Tongue (tissue), 1 donor: ENCODE measurements at regions not wholly inside any gene's neighbourhood (a gene's known extent, or its start where the extent isn't known, plus 50 kb on each side); places are given as distances from the start of the nearest gene placed in this dataset.
A peak's percentile ranks its signal among the peaks of the same experiment; 100 is the strongest.

ENCODE experiments used
- DNase-seq: peaks from one replicate; pipeline ENCODE4 v3.0.0-alpha.2; 2015

DNA sequence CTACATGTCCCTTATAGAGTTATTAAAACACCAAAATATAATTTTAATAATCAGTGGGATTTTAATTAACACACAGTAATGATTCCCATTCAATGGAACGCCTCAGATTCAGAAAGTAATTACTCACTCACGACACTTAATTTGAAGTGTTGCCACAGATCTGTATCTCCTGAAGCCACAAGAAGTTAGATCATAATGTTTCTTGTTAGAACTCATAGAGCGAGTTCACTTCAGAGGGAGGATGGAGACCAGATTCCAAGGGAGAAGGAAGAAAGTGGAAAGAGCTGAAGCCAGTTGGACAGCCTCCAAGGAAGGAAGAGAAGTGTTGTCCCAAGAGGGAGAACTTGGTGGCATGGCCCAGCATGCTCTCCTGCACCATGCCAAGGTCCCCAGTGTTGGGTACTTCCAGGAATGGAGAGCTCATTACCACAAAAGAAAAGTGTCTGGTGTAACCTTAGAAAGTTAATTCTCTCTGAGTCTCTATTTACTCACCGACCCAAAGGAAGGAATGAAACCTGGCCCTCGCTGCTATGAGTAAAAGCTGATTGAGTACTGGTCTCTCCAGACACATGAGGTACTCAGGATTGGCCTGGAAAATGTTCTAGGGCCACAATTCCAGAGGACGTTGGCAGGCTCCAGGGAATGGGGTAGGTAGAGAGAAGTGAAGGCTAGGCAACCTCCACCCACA, 305.4 kb downstream of the BCL11B start:
- DNase-seq: no peak

DNA sequence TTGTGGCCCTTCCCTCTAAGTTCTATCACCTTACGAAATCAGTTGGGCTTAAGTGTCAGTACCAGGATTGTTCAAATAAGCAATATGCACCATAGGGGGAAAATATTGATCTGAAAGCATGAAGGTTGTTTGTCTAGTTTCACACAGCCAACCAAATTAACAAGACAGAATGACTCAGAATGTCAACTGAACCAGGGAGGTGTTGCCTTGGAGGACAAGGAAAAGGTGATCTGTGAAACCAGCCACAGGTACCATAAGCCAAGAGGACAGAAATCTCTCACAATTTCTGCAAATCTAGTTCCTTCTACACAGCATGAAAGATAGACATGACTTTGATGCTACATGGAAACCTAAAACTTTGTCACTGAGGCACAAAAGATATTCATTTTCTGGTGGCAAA, 297.9 kb downstream of the BCL11B start:
- DNase-seq: no peak

DNA sequence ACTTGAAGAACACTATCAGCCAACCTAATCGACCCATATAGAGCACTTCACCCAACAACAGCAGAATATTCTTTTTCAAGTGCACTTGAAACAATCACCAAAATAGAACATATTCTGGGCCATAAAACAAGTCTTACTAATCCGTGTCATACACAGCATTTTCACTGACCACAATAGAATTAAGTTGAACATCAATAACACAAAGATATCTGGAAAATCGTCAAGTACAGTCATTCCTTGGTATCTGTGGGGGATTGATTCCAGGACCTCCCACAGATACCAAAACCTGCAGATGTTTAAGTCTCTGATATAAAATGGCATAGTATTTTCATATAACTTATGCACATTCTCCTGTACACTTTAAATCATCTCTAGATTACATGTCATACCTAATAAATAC, 295.7 kb downstream of the BCL11B start:
- DNase-seq: no peak

DNA sequence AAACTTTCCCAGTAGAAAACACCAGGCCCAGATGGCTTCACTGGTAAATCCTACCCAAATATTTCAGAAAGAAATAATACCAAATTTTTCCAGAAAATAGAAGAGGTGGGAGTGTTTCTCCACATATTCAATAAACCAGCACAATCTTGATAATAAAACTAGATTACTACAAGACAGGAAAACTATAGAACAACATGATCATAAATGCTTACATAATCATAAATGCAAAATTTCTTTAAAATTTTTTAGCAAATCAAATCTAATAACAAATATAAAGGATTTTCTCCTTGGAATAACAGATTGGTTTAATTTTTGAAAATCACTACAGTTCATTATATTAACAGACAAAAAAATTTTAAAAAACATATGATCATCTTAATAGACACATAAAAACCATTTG, 294.5 kb downstream of the BCL11B start:
- no peak for DNase-seq

DNA sequence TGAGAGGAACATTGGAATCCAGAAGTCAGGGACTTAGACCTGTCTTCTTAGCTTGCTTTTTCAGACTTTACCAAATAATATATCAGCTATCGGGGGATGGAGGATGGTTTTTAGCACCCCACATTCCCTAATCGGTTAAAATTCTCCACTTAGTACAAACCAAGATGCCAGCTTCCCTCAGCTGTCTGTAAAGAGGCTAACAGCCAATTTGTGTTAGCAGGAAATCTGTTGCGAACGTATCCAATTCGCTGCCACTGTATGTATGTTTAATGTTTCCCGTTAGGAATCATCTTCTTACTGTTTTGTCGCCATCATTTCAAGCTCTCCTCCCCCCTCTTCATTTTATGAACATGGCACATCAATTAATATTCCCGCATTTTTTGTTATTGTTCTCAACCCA, 289.0 kb downstream of the BCL11B start:
- peak; percentile 40 for DNase-seq

DNA sequence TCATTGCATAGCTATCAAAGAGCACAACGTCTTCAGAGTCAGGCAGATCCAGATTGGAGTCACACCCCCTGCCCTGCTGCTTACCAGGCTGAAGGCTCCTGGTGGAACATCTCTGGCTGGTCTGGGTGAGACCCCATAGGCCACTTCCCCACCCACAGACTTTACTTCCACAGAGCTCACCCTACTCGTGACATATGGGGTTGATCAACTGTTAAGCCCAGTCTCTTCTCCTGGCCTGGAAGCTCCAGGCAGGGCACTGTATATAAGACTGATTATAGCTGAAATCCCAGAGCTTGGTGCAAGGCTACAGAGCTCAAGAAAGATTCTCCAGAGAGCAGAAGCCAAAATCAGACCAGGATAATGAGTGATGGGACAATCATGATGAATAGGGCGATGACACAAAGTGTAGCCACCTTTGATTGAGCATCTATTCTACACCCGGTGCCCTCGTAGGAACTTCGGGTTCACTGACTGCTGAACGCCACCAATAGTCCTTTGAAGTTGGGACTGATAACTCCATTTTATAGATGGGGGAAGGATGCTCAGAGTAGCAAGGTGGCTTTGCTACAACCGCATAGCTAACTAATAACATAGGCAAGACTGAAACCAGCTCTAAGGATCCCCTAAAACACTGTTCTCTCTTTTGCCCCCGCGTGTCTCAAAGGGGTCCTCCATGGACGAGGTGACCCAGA, 287.8 kb downstream of the BCL11B start:
- DNase-seq: no peak

DNA sequence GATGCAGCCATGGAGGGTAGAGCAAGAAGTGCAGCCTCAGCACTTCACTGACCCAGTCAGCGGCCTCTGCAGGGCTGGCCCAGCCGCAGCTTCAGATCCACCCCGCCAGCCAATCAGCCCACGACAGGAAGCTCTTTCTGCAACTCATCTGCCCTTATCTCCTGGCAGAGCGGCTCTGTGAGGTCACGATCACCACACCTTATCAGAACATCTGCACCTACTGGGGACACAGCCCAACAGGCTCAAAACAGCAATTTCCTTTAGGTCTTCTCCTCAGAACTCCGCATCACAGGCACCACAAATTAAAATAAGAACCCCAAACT, 287.3 kb downstream of the BCL11B start:
- DNase-seq: no peak

DNA sequence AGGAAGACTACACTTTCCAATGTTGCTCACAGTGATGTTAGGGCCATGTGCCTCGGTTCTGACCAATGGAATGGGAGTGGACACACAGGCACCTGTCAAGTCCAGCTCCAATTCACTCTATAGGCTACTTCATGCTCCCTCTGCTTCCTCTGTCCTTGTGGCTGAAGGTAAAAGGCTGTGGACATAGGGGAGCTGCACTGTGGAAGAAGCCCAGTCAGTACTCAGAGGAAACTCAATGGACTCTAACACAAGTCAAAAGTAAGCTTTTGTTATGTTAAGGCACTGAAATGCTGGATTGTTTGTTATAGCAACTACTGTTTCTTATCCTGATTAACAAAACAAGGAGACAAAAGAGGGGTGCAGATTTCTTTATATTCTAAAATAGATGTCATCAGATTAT, 278.2 kb downstream of the BCL11B start:
- DNase-seq: no peak

DNA sequence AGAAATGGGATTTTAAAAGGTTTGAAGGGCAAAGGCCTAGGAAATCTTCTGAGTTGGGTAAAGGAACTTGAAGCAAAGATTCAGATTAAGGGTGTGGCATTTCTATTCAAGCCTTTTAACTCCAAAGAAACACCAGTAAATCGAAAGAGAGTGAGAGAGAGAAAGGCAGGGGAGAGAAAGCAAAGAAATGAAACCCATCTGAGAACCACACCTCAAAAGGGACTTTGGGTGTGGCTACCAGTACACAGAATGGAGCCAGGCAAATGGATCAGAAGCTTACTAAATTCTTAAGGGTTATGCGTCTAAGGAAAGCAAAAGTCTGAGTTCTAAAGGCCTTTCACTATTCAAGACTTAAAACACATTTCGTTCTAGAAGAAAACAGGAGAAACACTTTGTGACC, 277.4 kb downstream of the BCL11B start:
- no peak for DNase-seq

DNA sequence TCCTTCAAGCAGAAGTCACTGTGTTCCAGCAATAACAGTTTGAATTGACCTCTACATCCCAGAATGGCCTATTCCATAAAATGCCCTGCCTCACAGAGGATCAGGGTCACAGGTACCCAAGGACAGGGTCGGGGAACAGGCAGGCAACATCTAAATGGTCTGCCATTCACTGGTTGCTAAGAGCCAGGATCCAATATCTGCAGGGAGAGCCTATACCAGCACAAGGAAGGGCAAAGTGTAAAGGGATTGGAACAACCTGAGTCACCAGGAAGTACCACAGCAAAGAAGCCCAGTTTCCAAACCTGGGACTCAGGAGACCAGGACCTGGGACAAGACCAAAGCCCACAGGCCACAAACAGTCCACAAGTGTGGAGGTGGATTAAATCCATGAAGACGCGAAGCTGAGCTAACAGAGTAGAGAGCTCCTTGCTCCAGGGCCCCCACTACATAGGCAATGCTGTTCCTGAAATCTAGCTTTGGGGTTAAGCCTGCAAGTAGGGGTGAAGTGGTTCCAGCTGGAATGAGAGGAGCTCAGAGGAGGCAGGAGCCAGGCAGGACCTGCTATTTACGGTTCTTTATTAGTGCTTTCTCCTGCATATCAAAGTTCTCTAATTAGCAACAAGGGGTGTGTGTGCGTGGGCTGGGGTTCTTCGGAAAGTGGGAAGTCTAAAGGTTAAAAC, 274.3 kb downstream of the BCL11B start:
- DNase-seq: no peak

DNA sequence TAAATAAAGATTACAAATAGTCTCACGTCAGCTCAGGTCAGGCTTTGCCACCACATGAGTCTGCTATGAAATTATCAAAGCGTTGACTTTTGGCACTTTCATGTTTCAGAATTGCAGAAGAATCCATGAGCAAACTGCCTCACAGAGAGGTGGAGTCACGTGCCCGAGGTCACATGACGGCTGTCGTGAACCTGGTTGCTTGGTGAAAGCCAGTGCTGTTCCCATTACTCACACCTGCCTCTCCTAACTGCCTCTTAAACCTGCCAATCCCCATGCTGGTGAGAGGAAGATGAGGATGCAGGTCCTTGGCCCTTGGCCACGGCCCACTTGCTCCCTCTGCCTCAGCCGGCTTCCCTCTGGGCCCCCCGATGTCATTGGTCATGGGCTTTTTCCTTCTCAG, 272.7 kb downstream of the BCL11B start:
- DNase-seq: no peak

DNA sequence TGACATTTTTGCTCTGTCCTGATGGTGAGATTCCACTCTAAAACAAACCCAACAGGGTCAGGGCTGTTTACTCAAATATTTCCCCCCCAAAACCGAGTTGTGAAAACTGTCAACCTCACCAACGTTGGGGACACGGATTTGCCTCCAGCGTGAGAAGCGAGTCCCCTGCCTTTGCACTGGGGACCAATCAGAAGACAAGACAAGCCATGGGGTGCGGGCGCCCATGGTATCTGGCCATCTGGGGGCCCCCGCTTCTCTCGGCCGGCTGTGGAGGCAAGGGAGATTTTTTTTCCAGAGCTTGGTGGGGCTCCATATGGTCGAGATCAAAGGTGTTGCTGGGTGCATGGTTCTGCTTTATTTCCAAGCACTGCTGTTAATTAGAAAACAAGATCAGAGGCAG, 272.1 kb downstream of the BCL11B start:
- DNase-seq: no peak

DNA sequence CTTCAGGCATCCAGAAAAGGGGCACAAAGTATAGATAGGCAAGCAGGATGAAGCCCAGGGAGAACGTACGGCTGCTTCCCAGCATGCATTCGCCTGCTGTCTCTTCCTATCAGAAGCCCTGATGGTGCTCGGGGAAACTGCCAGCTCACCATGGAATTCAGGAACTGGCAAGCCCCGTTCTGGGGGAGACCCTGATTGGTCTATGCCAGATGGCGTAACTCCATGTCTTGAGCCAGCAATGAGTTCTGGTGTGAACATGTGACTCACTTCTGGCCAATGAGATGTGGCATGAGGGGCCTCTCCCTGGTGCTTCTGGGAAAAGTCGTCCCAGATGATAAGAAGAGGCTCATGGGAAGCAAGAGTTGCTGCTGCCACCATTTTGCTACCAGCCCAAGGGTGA, 270.8 kb downstream of the BCL11B start:
- no peak for DNase-seq

DNA sequence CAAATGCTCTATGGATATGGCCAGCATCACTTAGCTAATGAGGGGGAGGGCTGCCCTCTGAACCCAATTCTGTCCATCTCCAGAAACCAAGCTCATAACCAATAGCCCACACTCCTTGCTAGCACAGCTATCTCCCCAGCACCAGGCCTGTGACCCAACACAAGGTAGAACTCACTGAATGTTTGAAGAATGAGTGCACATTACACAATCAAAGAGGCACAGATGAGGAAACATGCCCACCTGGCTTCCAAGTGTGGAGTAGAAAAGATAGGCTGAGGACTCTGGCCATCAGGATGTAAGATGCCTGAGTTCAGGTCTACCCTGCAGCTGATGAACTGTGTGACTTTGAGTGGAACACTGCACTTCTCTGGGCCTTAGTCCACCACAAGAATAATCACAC, 268.4 kb downstream of the BCL11B start:
- DNase-seq: no peak

DNA sequence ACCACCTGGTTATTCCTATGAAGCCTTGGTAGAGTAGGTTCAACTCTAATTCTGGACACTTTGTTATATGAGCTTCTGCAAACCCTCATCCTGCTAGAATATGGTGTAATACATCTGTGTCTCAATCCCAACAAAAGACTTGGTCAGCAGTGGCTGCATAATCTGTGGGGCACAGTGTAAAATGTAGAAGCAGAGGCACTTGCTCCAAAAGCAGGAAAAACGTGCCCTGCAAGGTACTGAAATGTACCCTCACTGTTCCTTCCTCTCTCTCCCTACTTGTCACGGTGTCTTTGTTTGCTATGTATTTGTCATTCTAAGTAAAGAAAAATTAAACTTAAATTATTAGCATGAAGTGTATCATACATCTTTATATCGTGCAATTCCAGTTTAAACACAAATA, 267.9 kb downstream of the BCL11B start:
- peak; percentile 56 for DNase-seq

DNA sequence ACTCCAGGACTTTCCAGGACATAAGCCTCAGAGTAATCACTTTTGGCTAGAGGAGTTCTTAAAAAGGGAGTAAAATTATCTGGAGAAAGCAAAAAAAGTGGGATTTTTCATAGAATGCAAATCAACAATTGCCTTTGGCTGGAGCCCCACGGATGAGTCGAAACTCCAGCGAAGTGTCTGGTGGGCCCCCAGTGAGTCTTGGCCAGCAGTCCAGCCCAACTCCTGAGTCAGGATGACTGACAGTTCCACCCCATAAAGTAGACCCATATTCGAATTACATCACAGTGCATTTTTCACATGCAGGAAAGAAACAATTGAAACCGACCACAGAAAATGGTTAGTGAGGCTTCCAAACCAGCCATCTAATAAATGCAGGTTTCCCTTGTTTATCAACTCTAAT, 265.7 kb downstream of the BCL11B start:
- DNase-seq: no peak

DNA sequence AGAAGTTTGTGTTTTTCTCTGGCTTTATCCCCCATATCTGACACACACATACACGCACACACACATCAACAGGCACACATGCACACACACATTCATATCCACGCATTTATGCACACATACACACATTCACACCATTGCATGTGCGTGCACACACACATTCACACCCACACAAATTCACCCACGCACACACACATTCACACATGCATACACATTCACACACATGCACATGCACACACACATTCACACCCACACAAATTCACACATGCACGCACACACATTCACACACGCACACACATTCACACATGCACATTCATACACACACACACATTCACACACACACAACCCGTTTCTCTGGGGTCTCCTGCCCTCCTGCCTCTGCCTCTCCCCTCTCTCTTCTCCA, 264.2 kb downstream of the BCL11B start:
- no peak for DNase-seq

DNA sequence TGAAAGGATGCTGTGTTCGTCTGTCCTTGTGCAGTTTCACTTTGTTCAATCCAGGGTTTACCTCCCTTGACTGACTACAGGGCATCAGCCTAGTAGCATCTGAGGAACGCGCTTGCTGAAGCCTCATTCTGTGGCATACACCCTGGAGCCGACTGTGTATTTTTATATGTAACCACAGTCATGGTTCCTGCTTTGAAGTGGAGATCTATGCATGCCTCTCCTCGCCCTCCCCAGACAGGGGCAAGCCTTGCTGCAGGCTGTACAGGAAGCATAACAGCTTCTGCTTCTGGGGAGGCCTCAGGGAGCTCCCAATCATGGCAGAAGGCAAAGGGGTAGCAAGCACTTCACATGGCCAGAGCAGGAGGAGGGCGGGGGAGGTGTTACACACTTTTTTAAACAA, 262.1 kb downstream of the BCL11B start:
- no peak for DNase-seq

DNA sequence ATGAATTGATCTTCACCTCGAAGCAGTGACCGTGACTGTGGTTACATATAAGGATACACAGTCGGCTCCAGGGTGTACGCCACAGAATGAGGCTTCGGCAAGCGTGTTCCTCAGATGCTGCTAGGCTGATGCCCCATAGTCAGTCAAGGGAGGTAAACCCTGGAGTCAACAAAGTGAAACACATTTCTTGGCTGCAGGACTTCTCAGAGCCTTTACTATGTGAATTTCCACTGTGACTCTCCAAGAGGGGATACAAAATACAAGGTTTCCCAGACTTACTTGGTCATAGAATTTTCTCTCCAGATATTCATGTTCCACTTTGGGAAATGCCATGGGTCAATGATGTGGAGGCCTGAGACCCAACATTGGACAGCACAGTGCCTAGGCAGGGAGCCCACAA, 260.6 kb downstream of the BCL11B start:
- no peak for DNase-seq

DNA sequence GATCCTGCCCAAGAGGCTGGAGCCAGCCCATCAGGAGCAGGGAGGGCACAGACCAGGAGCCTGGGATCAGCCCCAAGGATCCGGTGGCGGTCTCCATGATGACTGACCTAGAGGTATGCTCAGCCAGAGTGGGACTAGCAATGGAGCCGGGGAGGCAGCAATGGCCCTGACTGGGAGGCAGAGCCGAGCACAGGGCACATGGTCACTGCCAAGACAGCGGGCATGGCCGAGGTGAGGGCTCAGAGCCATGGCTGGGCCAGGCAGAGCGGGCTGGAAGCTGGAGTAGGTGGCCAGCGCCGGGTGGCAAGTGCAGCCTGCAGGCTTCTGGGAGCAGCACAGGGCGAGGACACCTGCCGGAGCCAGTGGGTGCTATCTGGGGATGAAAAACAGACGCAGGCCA, 259.3 kb downstream of the BCL11B start:
- no peak for DNase-seq

DNA sequence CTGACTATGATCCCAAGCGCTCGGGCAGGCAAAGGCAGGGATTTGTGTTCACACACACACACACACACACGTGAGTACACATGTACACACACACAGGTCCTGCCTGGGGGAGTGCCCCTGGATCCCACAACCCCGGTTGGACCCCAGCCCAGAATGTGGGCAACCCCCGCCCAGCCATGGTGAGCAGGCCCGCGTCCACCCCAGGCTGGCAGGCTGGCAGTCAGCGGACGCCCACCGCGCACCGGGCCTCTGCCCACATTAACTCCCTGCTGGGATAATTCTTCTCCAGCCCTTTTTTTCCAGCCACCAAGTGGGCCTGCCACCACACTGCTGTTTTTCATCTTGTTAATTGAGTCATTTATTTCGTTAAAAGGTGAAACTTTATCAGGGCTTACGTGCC, 256.2 kb downstream of the BCL11B start:
- no peak for DNase-seq

DNA sequence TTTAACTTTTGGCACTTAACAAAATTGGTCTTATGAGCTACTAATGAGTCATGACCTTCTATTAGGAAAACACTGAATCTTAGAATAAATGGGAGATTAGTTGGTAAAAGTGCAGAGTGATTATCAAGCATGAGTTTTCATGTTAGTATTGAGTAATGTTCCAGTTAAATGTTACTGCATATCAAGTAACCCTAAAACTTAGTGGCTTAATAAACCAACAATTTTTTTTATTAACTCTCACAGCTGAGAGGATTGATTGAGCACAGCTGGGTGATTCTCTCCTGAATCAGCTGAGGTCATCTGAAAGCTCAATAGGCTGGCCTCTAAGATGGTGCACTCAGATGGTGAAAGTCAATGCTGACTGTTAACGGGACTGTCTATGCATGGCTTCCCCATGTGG, 248.6 kb downstream of the BCL11B start:
- DNase-seq: no peak

DNA sequence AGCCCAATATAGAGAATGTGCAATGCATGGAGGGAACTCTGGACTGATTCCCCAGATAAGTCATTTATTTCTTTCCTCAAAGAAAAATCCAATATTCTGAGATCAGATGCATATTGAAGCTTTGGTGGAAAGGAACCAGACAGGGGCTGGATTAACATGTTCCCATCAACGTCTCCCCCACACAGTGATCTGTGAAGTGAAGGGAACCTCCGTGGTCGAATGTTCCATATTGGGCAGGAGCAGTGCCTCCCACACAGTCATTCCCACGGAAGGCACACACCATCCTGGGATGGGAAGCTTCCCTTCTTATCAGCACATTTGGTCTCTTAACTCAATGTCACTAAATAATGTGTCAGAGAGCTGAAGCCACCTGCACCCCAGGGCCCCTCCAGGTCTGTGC, 247.1 kb downstream of the BCL11B start:
- DNase-seq: no peak

DNA sequence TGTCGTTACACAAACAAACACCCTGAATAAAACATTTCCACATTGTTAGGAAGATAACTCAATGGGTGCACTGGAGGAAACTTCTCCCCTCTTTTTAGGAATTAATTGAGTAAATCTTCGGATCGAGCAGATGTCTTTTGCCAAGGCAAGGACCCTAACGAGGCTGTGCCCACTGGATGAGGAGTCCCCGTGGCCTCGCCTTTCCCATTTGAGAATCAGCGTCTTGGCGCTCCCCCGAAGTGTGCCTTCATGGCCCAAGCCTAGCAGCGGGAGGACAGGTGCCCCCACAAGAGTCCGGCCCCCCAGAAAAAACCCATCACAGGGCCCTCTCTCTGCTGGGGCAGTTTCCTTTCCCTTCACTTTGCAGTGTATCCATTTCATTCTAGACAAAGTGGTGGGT, 246.6 kb downstream of the BCL11B start:
- no peak for DNase-seq
